GM12891 (cell line): ENCODE measurements at regions not wholly inside any gene's neighbourhood (a gene's known extent, or its start where the extent isn't known, plus 50 kb on each side); places are given as distances from the start of the nearest gene placed in this dataset.

Experiments used
- PAX5 ChIP-seq: IDR thresholded peaks from 2 replicates; pipeline ENCODE4 v1.6.1; 2011; ENCODE audit warnings: low read length, moderate library complexity, mild to moderate bottlenecking; ENCODE audit not compliant: insufficient read depth, severe bottlenecking
- POLR2A ChIP-seq: IDR thresholded peaks from 2 replicates; pipeline ENCODE4 v1.6.1; 2011; ENCODE audit warnings: low read depth, low read length, control low read depth
- POLR2AphosphoS5 ChIP-seq: IDR thresholded peaks from 2 replicates; pipeline ENCODE4 v1.6.1; 2011; ENCODE audit warnings: low read depth, low read length, control low read depth
- POU2F2 ChIP-seq: IDR thresholded peaks from 2 replicates; pipeline ENCODE4 v1.6.1; 2011; ENCODE audit warnings: low read depth, mild to moderate bottlenecking, control low read depth, low read length, moderate library complexity
- SPI1 ChIP-seq: IDR thresholded peaks from 2 replicates; pipeline ENCODE4 v1.6.1; 2011; ENCODE audit warnings: low read depth, low read length, control low read depth
- TAF1 ChIP-seq: IDR thresholded peaks from 2 replicates; pipeline ENCODE4 v1.6.1; 2011; ENCODE audit warnings: low read depth, low read length, control low read depth

DNA sequence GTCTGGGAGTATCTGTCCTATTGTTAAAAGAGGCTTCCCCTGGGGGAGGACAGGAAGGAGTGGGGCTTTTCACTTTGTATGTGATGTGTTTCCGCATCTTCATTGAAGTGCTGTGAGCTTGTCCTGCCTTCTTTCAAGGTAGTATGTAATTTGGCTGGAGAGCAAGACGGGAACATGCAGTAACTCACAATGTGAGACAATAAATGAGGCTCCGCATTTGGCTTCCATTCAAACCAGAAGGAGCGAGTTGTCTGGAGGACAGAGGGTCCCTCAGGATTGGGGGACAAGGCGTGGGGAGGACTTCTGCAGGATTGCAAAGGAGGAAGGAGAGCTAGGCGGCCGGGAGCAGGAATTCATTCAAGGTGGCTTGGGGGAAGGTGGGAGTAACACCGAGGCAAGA is 203.5 kb downstream of the RBFOX3 start:
- TF ChIP-seq TAF1: no peak
- TF ChIP-seq POLR2AphosphoS5: no peak
- TF ChIP-seq POLR2A: no peak
- no peak for TF ChIP-seq POU2F2
- TF ChIP-seq SPI1: no peak
- no peak for TF ChIP-seq PAX5
